Fibroblast of lung (primary cell): ENCODE measurements at regions not wholly inside any gene's neighbourhood (a gene's known extent, or its start where the extent isn't known, plus 50 kb on each side); places are given as distances from the start of the nearest gene placed in this dataset.

Experiments
- DNase-seq, 2 donors: peaks; one replicate each; pipeline versions ENCODE4 v3.0.0 to v3.0.0-alpha.2; 2010; ENCODE audit warnings: low read depth in 2 of 2
- H2AFZ ChIP-seq: 2 replicates; pipeline ENCODE4 v1.5.1; 2012; ENCODE audit warnings: low read length, control low read depth, inconsistent platforms
- H3K27ac ChIP-seq: 2 replicates; pipeline ENCODE4 v1.5.1; 2011; ENCODE audit warnings: low read length, control low read depth; ENCODE audit not compliant: insufficient read depth
- H3K27me3 ChIP-seq: 2 replicates; pipeline ENCODE4 v1.5.1; 2011; ENCODE audit warnings: mild to moderate bottlenecking, low read length; ENCODE audit not compliant: control insufficient read depth, insufficient read depth
- H3K36me3 ChIP-seq: 2 replicates; pipeline ENCODE4 v1.5.1; 2011; ENCODE audit warnings: low read length; ENCODE audit not compliant: control insufficient read depth, insufficient read depth
- H3K4me1 ChIP-seq: 2 replicates; pipeline ENCODE4 v1.5.1; 2011; ENCODE audit warnings: low read length; ENCODE audit not compliant: control insufficient read depth, insufficient read depth; ENCODE audit errors: extremely low read depth
- H3K4me2 ChIP-seq: 2 replicates; pipeline ENCODE4 v1.5.1; 2011; ENCODE audit warnings: low read length, control low read depth; ENCODE audit not compliant: insufficient read depth; ENCODE audit errors: extremely low read depth
- H3K4me3 ChIP-seq, 4 experiments: fragments of 200-600 bp in 1 of 4; sonication (generic) in 1 of 4; replicated peaks in 1 of 4; 2 replicates each; pipeline ENCODE4 v1.5.1; 2011 to 2016; ENCODE audit warnings: low read length in 4 of 4, low read depth in 3 of 4, mild to moderate bottlenecking in 3 of 4, control low read depth in 2 of 4, inconsistent platforms in 1 of 4, mixed read lengths in 1 of 4; ENCODE audit not compliant: insufficient read depth in 1 of 4; ENCODE audit errors: control extremely low read depth in 1 of 4
- H3K79me2 ChIP-seq: 2 replicates; pipeline ENCODE4 v1.5.1; 2012; ENCODE audit warnings: mild to moderate bottlenecking, low read length, inconsistent platforms; ENCODE audit not compliant: control insufficient read depth, insufficient read depth
- H3K9ac ChIP-seq: 2 replicates; pipeline ENCODE4 v1.5.1; 2011; ENCODE audit warnings: mild to moderate bottlenecking, low read length, control low read depth; ENCODE audit not compliant: insufficient read depth
- H3K9me3 ChIP-seq: 2 replicates; pipeline ENCODE4 v1.5.1; 2012; ENCODE audit warnings: low read depth, low read length; ENCODE audit not compliant: control insufficient read depth, insufficient read depth
- H4K20me1 ChIP-seq: 2 replicates; pipeline ENCODE4 v1.5.1; 2011; ENCODE audit warnings: low read length; ENCODE audit not compliant: control insufficient read depth, insufficient read depth; ENCODE audit errors: extremely low read depth
- EZH2 ChIP-seq: IDR thresholded peaks from 2 replicates; pipeline ENCODE4 v1.5.1; 2012; ENCODE audit warnings: low read length, control low read depth, mild to moderate bottlenecking; ENCODE audit errors: missing control alignments
- TF ChIP-seq, protein P1 (sequence below), 2 donors: IDR thresholded peaks in 1 of 2; conservative IDR thresholded peaks in 1 of 2; 1 replicate in 1 of 2; 2 replicates in 1 of 2; pipeline ENCODE4 v1.5.1; 2011 to 2012; ENCODE audit warnings: low read length in 2 of 2, control low read depth in 1 of 2, inconsistent platforms in 1 of 2, low read depth in 1 of 2, mild to moderate bottlenecking in 1 of 2

DNA sequence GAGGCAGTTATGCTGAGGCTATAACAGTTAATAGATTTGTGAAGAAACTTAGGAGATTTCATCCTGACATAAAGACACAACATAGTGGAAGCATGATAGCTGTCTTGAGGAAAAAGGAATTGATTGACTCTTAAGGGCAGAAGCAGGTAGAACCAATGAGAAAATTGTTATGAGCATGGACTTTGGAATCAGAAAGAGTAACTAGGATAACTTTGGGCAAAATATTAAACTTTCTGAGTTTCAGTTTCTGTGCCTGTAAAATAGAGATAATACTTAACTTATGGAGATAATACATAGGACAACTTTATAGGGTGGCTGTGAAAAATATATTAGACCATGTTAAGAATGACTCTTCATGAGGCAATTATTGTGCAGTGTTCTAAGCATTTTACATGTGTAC lies 696.5 kb downstream of the CDH11 start:
- Histone ChIP-seq H3K36me3 (no peaks in the 10 kb centered on the region), H3K4me3 (no peak overlapping the region), H3K79me2 (no peaks in the 10 kb centered on the region), H3K9me3 (no peaks in the 10 kb centered on the region), H3K4me2 (no peak overlapping the region), H3K4me1 (peaks cover 2% of the 10 kb centered on the region), H3K9ac (no peak overlapping the region), H4K20me1 (no peaks in the 10 kb centered on the region), H3K27me3 (no peaks in the 10 kb centered on the region), H2AFZ (no peak overlapping the region), H3K27ac (no peak overlapping the region)
- TF ChIP-seq EZH2: no peak
- TF ChIP-seq, protein P1, sequence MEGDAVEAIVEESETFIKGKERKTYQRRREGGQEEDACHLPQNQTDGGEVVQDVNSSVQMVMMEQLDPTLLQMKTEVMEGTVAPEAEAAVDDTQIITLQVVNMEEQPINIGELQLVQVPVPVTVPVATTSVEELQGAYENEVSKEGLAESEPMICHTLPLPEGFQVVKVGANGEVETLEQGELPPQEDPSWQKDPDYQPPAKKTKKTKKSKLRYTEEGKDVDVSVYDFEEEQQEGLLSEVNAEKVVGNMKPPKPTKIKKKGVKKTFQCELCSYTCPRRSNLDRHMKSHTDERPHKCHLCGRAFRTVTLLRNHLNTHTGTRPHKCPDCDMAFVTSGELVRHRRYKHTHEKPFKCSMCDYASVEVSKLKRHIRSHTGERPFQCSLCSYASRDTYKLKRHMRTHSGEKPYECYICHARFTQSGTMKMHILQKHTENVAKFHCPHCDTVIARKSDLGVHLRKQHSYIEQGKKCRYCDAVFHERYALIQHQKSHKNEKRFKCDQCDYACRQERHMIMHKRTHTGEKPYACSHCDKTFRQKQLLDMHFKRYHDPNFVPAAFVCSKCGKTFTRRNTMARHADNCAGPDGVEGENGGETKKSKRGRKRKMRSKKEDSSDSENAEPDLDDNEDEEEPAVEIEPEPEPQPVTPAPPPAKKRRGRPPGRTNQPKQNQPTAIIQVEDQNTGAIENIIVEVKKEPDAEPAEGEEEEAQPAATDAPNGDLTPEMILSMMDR (conservative IDR thresholded peaks at IDR 0.05 in 1 of 2, IDR thresholded peaks at IDR 0.05 in 1 of 2; ENCODE audit: low read depth in 1 of 2, low read length in 2 of 2): no peak
- DNase-seq: no peak

DNA sequence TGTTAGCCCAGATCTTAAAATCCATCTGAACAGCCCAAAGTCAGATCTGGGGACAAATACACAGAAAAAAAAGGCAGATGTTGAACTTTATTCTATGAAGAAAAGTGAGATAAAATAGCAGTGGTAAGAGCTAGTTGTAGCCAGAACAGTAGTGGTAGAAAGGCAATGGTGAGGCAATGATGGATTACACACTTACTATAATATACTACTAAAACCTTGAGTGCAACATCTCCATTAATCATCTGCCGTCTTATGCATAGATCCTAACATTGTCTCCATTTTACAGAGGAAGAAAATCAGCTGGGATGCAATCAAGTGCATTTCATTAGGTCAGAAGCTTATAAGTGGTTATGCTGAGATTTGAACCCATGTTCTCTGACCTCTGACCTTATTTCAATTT lies 699.6 kb downstream of the CDH11 start:
- H2AFZ ChIP-seq: no peak overlapping the region
- no peak overlapping the region for H3K4me2 ChIP-seq
- no peaks in the 10 kb centered on the region for H3K79me2 ChIP-seq
- H3K9me3 ChIP-seq: no peaks in the 10 kb centered on the region
- H4K20me1 ChIP-seq: no peaks in the 10 kb centered on the region
- H3K4me1 ChIP-seq: peaks cover 2% of the 10 kb centered on the region
- no peak for DNase-seq
- no peak overlapping the region for H3K9ac ChIP-seq
- H3K36me3 ChIP-seq: no peaks in the 10 kb centered on the region
- no peak for TF ChIP-seq EZH2
- H3K4me3 ChIP-seq: no peak overlapping the region
- no peaks in the 10 kb centered on the region for H3K27me3 ChIP-seq
- no peak overlapping the region for H3K27ac ChIP-seq

GRCh38 chr16:64421515-64421914 lies 700.3 kb downstream of the CDH11 start:
- Histone ChIP-seq H4K20me1 (no peaks in the 10 kb centered on the region), H3K79me2 (no peaks in the 10 kb centered on the region), H3K27me3 (no peaks in the 10 kb centered on the region), H3K36me3 (no peaks in the 10 kb centered on the region), H3K9me3 (no peaks in the 10 kb centered on the region), H3K4me1 (peaks cover 2% of the 10 kb centered on the region), H2AFZ (no peak overlapping the region), H3K4me3 (no peak overlapping the region), H3K9ac (no peak overlapping the region), H3K4me2 (no peak overlapping the region), H3K27ac (no peak overlapping the region)
- DNase-seq: no peak
- TF ChIP-seq, protein P1 (conservative IDR thresholded peaks at IDR 0.05 in 1 of 2, IDR thresholded peaks at IDR 0.05 in 1 of 2; ENCODE audit: low read depth in 1 of 2, low read length in 2 of 2): no peak
- TF ChIP-seq EZH2: no peak
